ENCODE measurements at regions not wholly inside any gene's neighbourhood (a gene's known extent, or its start where the extent isn't known, plus 50 kb on each side); places are given as distances from the start of the nearest gene placed in this dataset.
A peak's percentile ranks its signal among the peaks of the same experiment; 100 is the strongest.

DNA sequence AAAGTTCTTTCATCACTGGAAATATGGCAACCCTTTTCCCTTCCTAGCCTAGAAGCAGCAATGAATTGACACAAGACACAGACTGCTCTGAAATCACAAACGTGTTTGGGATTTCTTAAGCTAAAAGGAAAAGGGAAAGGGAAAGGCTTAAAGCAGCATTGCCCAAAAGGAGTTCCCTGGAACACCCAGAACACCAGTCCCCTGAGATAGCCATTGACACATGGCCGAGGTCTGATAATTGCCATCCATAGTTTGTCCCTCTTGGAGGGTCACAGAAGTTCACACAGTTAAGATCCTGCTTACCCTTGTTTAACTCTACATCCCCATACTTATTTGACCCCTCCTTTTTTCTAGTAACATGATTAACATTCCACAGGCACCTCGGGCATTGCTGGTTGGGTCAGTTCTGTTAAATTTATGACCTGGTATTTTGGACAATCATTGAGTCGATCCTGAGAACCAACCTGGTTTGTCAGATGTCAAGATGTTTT, 72.9 kb downstream of the ZNF281 start:
- Histone ChIP-seq H3K4me1 (ENCODE audit: control insufficient read depth, insufficient read depth, low read length) (no peaks in the 10 kb centered on the region), H3K9me3 (ENCODE audit: control insufficient read depth, low read depth, low read length) (no peaks in the 10 kb centered on the region), H3K36me3 (ENCODE audit: control insufficient read depth, insufficient read depth, low read length) (no peaks in the 10 kb centered on the region), H3K27ac (ENCODE audit: low read length) (no peak overlapping the region), H3K27me3 (ENCODE audit: control insufficient read depth, insufficient read depth, low read length) (no peaks in the 10 kb centered on the region), H3K4me3 (ENCODE audit: low read length) (no peak overlapping the region)
- no peak for DNase-seq
- no CpG with 5 or more reads among the region's 4 CpGs for WGBS (ENCODE audit: insufficient coverage, low lambda C conversion rate)

DNA sequence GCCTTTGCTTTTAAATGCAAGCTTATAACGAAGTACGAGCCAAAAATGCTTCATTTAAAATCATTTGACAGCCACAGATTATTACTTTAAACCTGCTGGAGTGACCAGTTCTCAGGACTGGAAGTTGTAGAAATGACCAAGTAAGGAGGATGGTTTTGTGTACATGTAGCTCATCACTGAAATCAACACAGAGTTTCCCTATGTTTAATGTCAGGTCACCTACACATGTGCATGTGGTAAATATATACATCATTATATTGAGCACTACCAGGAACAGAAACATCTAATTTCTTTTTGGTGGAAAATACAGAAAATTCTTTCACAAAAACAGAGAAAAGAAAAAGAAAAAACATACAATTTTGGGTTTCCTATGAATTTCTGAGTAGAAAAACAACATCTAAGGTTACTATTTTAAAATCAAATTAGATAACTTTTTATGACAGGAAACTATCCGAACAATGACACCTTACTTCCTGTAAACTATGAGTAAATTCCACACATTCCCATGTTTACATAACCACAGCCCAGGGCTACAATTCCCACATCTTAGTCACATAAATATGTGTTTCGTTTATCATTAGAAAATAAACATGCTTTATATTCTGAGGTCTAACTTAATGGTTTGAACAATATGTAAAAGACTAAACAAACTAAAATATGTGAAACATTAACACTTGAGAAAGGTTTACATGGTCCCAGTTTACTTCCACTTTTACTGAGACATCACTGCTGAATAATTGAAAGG, 73.6 kb downstream of the ZNF281 start:
- WGBS (ENCODE audit: insufficient coverage, low lambda C conversion rate), result no CpG with 5 or more reads among the region's 4 CpGs
- Histone ChIP-seq H3K27ac (ENCODE audit: low read length) (no peak overlapping the region), H3K4me3 (ENCODE audit: low read length) (no peak overlapping the region)

DNA sequence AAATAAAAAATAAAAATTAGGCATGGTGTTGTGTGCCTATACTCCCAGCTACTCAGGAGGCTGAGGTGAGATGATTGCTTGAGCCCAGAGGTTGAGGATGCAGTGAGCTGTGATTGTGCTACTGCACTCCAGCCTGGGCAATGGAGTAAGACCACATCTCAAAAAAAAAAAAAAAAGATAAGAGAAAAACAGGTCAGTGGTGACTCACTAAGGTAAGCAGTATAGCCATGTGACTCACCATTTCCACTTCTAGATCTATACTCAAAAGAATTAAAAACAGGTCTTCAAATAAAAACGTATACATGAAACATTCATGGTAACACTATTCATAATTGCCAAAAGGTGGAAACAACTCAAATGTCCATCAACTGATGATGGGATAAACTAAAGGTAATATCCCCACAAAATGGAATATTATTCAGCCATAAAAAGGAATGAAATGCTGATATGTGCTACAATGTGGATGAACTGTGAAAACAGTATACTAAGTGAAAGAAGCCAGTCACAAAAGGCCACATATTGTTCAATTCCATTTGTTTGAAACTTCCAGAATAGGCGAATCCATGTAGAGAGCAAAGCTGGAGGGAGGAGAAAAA, 75.1 kb downstream of the ZNF281 start:
- Histone ChIP-seq H3K4me1 (ENCODE audit: control insufficient read depth, insufficient read depth, low read length) (no peaks in the 10 kb centered on the region), H3K4me3 (ENCODE audit: low read length) (no peak overlapping the region), H3K36me3 (ENCODE audit: control insufficient read depth, insufficient read depth, low read length) (no peaks in the 10 kb centered on the region), H3K27me3 (ENCODE audit: control insufficient read depth, insufficient read depth, low read length) (no peaks in the 10 kb centered on the region), H3K27ac (ENCODE audit: low read length) (no peak overlapping the region), H3K9me3 (ENCODE audit: control insufficient read depth, low read depth, low read length) (no peaks in the 10 kb centered on the region)
- 80% methylated on average over 1 of the region's 2 CpGs for WGBS (ENCODE audit: insufficient coverage, low lambda C conversion rate)
- no peak for DNase-seq

More for the DNA sequence above, 73.6 kb downstream of the ZNF281 start:
- Histone ChIP-seq H3K4me1 (ENCODE audit: control insufficient read depth, insufficient read depth, low read length) (no peaks in the 10 kb centered on the region), H3K9me3 (ENCODE audit: control insufficient read depth, low read depth, low read length) (no peaks in the 10 kb centered on the region), H3K27me3 (ENCODE audit: control insufficient read depth, insufficient read depth, low read length) (no peaks in the 10 kb centered on the region), H3K36me3 (ENCODE audit: control insufficient read depth, insufficient read depth, low read length) (no peaks in the 10 kb centered on the region)
- DNase-seq, result no peak

DNA sequence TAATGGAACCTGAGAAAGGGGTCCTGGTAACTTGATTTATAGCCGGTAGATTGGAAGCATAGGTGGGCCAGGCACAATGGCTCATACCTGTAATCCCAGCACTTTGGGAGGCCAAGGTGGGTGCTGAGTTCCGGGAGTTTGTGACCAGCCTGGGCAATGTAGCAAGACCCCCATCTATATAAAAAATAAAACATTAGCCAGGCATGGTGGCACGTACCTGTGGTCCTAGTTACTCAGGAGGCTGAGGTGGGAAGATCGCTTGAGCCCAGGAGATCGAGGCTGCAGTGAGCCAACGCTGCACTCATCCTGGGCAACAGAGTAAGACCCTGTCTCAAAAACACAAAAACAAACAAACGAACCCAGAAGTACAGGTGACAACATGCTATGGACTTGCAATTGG, 76.5 kb downstream of the ZNF281 start:
- H3K4me1 ChIP-seq (ENCODE audit: control insufficient read depth, insufficient read depth, low read length), result no peaks in the 10 kb centered on the region
- WGBS (ENCODE audit: insufficient coverage, low lambda C conversion rate), result no CpG with 5 or more reads among the region's 7 CpGs
- no peaks in the 10 kb centered on the region for H3K36me3 ChIP-seq (ENCODE audit: control insufficient read depth, insufficient read depth, low read length)
- no peak for DNase-seq
- no peak overlapping the region for H3K27ac ChIP-seq (ENCODE audit: low read length)
- H3K27me3 ChIP-seq (ENCODE audit: control insufficient read depth, insufficient read depth, low read length), result no peaks in the 10 kb centered on the region
- no peaks in the 10 kb centered on the region for H3K9me3 ChIP-seq (ENCODE audit: control insufficient read depth, low read depth, low read length)
- no peak overlapping the region for H3K4me3 ChIP-seq (ENCODE audit: low read length)

DNA sequence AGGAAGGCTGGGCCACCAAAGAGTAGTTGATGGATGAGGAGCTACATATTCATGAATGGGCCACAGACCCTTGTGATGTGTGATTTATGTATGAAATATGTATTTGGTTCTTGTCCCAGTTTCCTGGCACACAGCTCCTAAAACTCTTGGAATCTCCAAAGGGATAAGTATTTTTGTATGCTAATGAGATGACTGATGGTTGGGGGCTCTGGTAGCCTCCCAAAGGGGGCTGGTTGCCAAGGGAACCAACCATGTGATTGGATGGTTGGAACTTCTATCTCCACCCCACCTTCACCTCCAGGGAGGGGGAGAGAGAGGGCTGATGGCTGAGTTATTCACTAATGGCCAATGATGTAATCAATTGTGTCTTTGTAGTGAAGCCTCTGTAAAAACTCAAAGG, 77.1 kb downstream of the ZNF281 start:
- DNase-seq, result no peak
- Histone ChIP-seq H3K36me3 (ENCODE audit: control insufficient read depth, insufficient read depth, low read length) (no peaks in the 10 kb centered on the region), H3K4me3 (ENCODE audit: low read length) (no peak overlapping the region), H3K27me3 (ENCODE audit: control insufficient read depth, insufficient read depth, low read length) (no peaks in the 10 kb centered on the region), H3K27ac (ENCODE audit: low read length) (no peak overlapping the region), H3K4me1 (ENCODE audit: control insufficient read depth, insufficient read depth, low read length) (no peaks in the 10 kb centered on the region), H3K9me3 (ENCODE audit: control insufficient read depth, low read depth, low read length) (no peaks in the 10 kb centered on the region)

GRCh38 chr1:200330741-200331428, 79.0 kb downstream of the ZNF281 start:
- Histone ChIP-seq H3K27me3 (ENCODE audit: control insufficient read depth, insufficient read depth, low read length) (no peaks in the 10 kb centered on the region), H3K4me3 (ENCODE audit: low read length) (no peak overlapping the region), H3K27ac (ENCODE audit: low read length) (no peak overlapping the region), H3K9me3 (ENCODE audit: control insufficient read depth, low read depth, low read length) (no peaks in the 10 kb centered on the region), H3K4me1 (ENCODE audit: control insufficient read depth, insufficient read depth, low read length) (no peaks in the 10 kb centered on the region), H3K36me3 (ENCODE audit: control insufficient read depth, insufficient read depth, low read length) (no peaks in the 10 kb centered on the region)
- 74% methylated on average over 5 of the region's 15 CpGs for WGBS (ENCODE audit: insufficient coverage, low lambda C conversion rate)
- DNase-seq, result no peak

GRCh38 chr1:200329208-200329882, 80.5 kb downstream of the ZNF281 start:
- H3K27ac ChIP-seq (ENCODE audit: low read length), result no peak overlapping the region
- H3K27me3 ChIP-seq (ENCODE audit: control insufficient read depth, insufficient read depth, low read length), result no peaks in the 10 kb centered on the region
- no peaks in the 10 kb centered on the region for H3K4me1 ChIP-seq (ENCODE audit: control insufficient read depth, insufficient read depth, low read length)
- no peaks in the 10 kb centered on the region for H3K36me3 ChIP-seq (ENCODE audit: control insufficient read depth, insufficient read depth, low read length)
- 57% methylated on average over 1 of the region's 7 CpGs for WGBS (ENCODE audit: insufficient coverage, low lambda C conversion rate)
- no peak overlapping the region for H3K4me3 ChIP-seq (ENCODE audit: low read length)
- DNase-seq, result no peak
- H3K9me3 ChIP-seq (ENCODE audit: control insufficient read depth, low read depth, low read length), result no peaks in the 10 kb centered on the region

DNA sequence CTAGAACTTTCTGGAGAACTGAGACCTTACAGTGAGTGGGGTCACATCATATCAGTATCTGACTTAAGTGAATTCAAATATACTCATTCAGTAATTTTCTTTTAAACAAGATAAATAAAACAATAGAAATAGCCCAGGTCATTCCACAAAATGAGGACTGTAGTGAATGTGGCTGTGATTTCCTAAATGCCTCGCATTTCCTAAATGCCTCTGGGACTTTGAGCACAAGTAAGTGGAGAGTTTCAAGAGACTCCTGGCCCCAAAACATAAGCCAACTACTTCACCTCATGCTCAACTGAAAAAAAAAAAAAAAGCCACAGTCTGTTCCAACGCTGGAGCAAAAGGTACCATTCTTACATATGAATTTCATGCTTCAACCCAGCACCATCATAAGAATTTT, 81.5 kb downstream of the ZNF281 start:
- H3K9me3 ChIP-seq (ENCODE audit: control insufficient read depth, low read depth, low read length), result no peaks in the 10 kb centered on the region
- H3K27ac ChIP-seq (ENCODE audit: low read length), result no peak overlapping the region
- H3K4me3 ChIP-seq (ENCODE audit: low read length), result no peak overlapping the region
- H3K27me3 ChIP-seq (ENCODE audit: control insufficient read depth, insufficient read depth, low read length), result no peaks in the 10 kb centered on the region
- no peak for DNase-seq
- no CpG with 5 or more reads among the region's 2 CpGs for WGBS (ENCODE audit: insufficient coverage, low lambda C conversion rate)
- H3K4me1 ChIP-seq (ENCODE audit: control insufficient read depth, insufficient read depth, low read length), result no peaks in the 10 kb centered on the region
- no peaks in the 10 kb centered on the region for H3K36me3 ChIP-seq (ENCODE audit: control insufficient read depth, insufficient read depth, low read length)

- Histone ChIP-seq H3K27me3 (ENCODE audit: control insufficient read depth, insufficient read depth, low read length) (no peaks in the 10 kb centered on the region), H3K36me3 (ENCODE audit: control insufficient read depth, insufficient read depth, low read length) (no peaks in the 10 kb centered on the region), H3K9me3 (ENCODE audit: control insufficient read depth, low read depth, low read length) (no peaks in the 10 kb centered on the region), H3K27ac (ENCODE audit: low read length) (no peak overlapping the region), H3K4me3 (ENCODE audit: low read length) (no peak overlapping the region), H3K4me1 (ENCODE audit: control insufficient read depth, insufficient read depth, low read length) (no peaks in the 10 kb centered on the region)
- WGBS (ENCODE audit: insufficient coverage, low lambda C conversion rate), result no CpG with 5 or more reads among the region's 2 CpGs
- no peak for DNase-seq
Measured at GRCh38 chr1:200323856-200324400, 85.9 kb downstream of the ZNF281 start.

- WGBS (ENCODE audit: insufficient coverage, low lambda C conversion rate), result no CpG with 5 or more reads among the region's 1 CpG
- no peaks in the 10 kb centered on the region for H3K36me3 ChIP-seq (ENCODE audit: control insufficient read depth, insufficient read depth, low read length)
- peak in 1 of 2 donors; percentile 29 for DNase-seq
- no peak overlapping the region for H3K4me3 ChIP-seq (ENCODE audit: low read length)
- no peak overlapping the region for H3K27ac ChIP-seq (ENCODE audit: low read length)
- peaks cover 10% of the 10 kb centered on the region for H3K4me1 ChIP-seq (ENCODE audit: control insufficient read depth, insufficient read depth, low read length)
- H3K27me3 ChIP-seq (ENCODE audit: control insufficient read depth, insufficient read depth, low read length), result no peaks in the 10 kb centered on the region
- no peaks in the 10 kb centered on the region for H3K9me3 ChIP-seq (ENCODE audit: control insufficient read depth, low read depth, low read length)
Measured at GRCh38 chr1:200319148-200319547, 90.7 kb downstream of the ZNF281 start.
